Fibroblast of mammary gland (primary cell): ENCODE measurements at regions not wholly inside any gene's neighbourhood (a gene's known extent, or its start where the extent isn't known, plus 50 kb on each side); places are given as distances from the start of the nearest gene placed in this dataset.
"Not testable (repeated sequence)": the region's sequence is repeated elsewhere in the genome, so short reads cannot be mapped to it uniquely, and the experiment has no call there.

Experiments used
- DNase-seq: peaks from one replicate; pipeline ENCODE4 v3.0.0-alpha.2; 2010; ENCODE audit warnings: low read depth
- H3K4me3 ChIP-seq: 2 replicates; pipeline ENCODE4 v1.5.1; 2011; ENCODE audit warnings: low read depth, mild to moderate bottlenecking, low read length, moderate library complexity; ENCODE audit not compliant: control insufficient read depth
- CTCF ChIP-seq: conservative IDR thresholded peaks from 2 replicates; pipeline ENCODE4 v1.5.1; 2011; ENCODE audit warnings: low read depth, low read length, inconsistent platforms; ENCODE audit not compliant: control insufficient read depth, insufficient read depth

DNA sequence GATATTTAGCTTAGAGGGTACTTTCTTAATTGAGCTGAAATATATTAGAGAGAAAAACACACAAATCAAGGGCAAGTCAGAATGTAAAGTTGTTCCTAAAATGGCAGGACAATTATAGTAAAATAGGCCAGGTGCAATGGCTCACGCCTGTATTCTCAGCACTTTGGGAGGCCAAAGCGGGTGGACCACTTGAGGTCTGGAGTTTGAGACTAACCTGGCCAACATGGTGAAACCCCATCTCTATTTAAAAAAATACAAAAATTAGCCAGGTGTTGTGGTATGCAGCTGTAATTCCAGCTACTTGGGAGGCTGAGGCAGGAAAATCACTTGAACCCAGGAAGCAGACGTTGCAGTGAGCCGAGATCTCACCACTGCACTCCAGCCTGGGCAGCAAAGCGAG is 142.9 kb downstream of the GOLGA6L6 start:
- not testable (repeated sequence) for DNase-seq, H3K4me3 ChIP-seq

DNA sequence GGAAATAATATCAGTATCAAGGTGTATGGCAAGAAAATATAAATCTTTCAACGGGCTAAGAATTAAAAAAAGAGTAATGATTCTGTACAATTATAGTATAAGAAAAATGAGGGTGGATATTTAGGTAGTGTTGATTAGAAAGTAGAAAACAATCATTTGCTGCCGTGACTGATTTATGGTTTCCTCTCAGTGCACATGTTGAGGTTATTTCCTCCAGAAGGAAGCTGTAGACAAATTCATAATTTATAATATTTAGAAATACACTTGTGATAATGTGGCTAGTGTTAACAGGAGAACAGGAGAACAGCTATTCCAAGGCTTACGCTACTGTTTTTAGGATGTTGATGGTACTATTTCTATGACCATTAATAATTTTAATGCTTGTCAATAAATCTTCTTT is 153.4 kb downstream of the GOLGA6L6 start:
- not testable (repeated sequence) for DNase-seq, H3K4me3 ChIP-seq

DNA sequence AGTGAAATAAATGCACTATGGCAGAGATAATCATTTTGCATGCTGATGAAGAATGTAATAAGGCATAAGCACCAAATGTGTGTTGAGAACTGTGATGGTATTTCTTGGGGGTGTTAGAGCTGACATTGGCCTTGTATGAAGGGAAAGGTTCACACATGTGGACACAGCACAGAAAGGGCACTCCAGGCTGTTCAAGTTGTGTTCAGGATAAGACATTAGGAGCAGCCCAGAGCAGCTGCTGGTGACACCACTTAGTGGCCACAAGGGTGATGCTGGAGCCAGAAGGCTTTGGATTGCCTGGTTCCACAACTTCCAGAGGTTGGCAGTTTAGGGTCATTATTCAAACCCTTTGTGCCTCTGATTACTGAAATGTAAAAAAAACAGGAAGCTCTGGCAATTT is 155.4 kb downstream of the GOLGA6L6 start:
- no peak for TF ChIP-seq CTCF
- DNase-seq = no peak

DNA sequence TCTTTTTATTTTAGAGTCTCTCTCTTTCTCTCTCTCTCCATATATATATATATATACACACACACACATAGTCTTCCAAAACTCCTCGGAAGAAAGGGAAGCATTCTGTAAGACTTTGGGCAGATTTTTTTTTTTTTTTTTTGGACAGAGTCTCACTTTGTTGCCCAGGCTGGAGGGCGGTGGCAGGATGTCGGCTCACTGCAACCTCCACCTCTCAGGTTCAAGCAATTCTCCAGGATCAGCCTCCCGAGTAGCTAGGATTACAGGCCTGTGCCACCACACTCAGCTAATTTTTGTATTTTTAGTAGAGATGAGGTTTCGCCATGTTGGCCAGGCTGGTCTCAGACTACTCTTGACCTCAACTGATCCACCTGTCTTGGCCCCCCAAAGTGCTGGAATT is 161.4 kb downstream of the GOLGA6L6 start:
- not testable (repeated sequence) for DNase-seq, H3K4me3 ChIP-seq

More for the DNA sequence above, 155.4 kb downstream of the GOLGA6L6 start:
- H3K4me3 ChIP-seq = no peak overlapping the region

DNA sequence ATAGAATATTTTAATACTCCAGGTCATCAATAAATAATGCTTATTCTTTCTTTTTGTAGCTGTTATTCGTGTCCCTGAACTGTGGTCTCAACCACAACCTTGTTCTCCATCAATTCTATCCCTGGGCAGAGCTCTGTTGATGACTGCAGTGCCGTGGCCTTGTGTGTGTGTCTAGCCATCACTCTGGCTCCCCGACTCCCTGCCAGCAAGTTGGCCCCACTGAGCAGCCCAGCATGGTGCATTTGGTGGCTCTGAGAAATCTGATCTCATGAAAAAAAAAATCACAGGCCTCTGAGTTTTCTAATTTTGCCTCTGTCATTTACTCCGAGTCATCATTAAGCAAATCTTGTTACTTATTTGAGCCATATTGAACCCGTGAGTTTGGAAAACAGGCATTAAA is 164.7 kb downstream of the GOLGA6L6 start:
- H3K4me3 ChIP-seq = no peak overlapping the region

GRCh38 chr15:20372416-20372815 is 169.2 kb downstream of the GOLGA6L6 start:
- H3K4me3 ChIP-seq, DNase-seq: not testable (repeated sequence)

More for the DNA sequence above, 164.7 kb downstream of the GOLGA6L6 start:
- DNase-seq = no peak
- TF ChIP-seq CTCF = no peak

GRCh38 chr15:20369500-20369899 is 172.1 kb downstream of the GOLGA6L6 start:
- no peak for TF ChIP-seq CTCF
- no peak for DNase-seq
- no peak overlapping the region for H3K4me3 ChIP-seq

GRCh38 chr15:20368974-20369373 is 172.6 kb downstream of the GOLGA6L6 start:
- no peak for TF ChIP-seq CTCF
- DNase-seq = no peak
- no peak overlapping the region for H3K4me3 ChIP-seq

GRCh38 chr15:20367093-20367492 is 174.5 kb downstream of the GOLGA6L6 start:
- DNase-seq = no peak
- no peak for TF ChIP-seq CTCF
- no peak overlapping the region for H3K4me3 ChIP-seq

DNA sequence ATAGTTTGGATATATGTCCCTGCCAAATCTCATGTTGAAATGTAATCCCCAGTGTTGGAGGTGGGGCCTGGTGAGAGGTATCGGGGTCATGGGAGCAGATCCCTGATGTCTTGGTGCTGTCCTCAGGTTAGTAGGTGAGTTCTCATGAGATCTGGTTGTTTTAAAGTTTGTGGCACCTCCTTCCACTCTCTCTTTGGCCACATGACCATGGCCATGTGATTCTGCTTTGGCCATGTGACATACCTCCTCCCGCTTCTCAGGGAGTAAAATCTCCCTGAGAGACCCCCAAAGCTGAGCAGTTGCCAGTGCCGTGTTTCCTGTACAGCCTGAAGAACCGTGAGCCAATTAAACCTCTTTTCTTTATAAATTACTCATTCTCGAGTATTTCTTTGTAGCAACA is 178.0 kb downstream of the GOLGA6L6 start:
- H3K4me3 ChIP-seq, DNase-seq: not testable (repeated sequence)
